H1 (cell line): ENCODE measurements at regions not wholly inside any gene's neighbourhood (a gene's known extent, or its start where the extent isn't known, plus 50 kb on each side); places are given as distances from the start of the nearest gene placed in this dataset.

ENCODE experiments used
- CTCF ChIA-PET: fragments of 300-600 bp; sonication (Branson Sonifier 250); formaldehyde crosslinking; loops from one replicate; lab custom pipeline; 2021; ENCODE audit not compliant: partially characterized antibody; lab: Charles Lee
- POLR2A ChIA-PET: fragments of 300-600 bp; sonication (Branson Sonifier 250); formaldehyde crosslinking; loops from one replicate; lab custom pipeline; 2021; ENCODE audit warnings: inconsistent platforms; ENCODE audit not compliant: partially characterized antibody; lab: Charles Lee
- DNase-seq, 2 experiments: peaks; one replicate each; pipeline versions ENCODE4 v3.0.0 to v3.0.0-alpha.2; 2010 to 2022; ENCODE audit warnings: low spot score in 2 of 2, low read depth in 1 of 2, mixed read lengths in 1 of 2
- FAIRE-seq: peaks from 2 replicates; lab custom pipeline; 2011; peaks lifted over from hg19 to GRCh38; lab: Jason Lieb, UNC
- H2AFZ ChIP-seq: 2 replicates; pipeline ENCODE4 v1.8.1; 2012; ENCODE audit warnings: low read length, inconsistent platforms
- H2AK5ac ChIP-seq: 2 replicates; pipeline ENCODE4 v1.6.1; 2013; ENCODE audit warnings: low read depth, low read length
- H2BK120ac ChIP-seq: replicated peaks from 2 replicates; pipeline ENCODE3; 2013; ENCODE audit warnings: low read depth, low read length, inconsistent platforms
- H2BK12ac ChIP-seq: 2 replicates; pipeline ENCODE4 v1.6.1; 2013; ENCODE audit warnings: low read depth, low read length
- H2BK15ac ChIP-seq: 2 replicates; pipeline ENCODE4 v1.6.1; 2013; ENCODE audit warnings: low read length
- H2BK20ac ChIP-seq: 2 replicates; pipeline ENCODE4 v1.6.1; 2013; ENCODE audit warnings: low read length
- H2BK5ac ChIP-seq: 2 replicates; pipeline ENCODE4 v1.6.1; 2013; ENCODE audit warnings: low read depth, low read length
- H3K14ac ChIP-seq: 2 replicates; pipeline ENCODE4 v1.6.1; 2013; ENCODE audit warnings: inconsistent platforms; ENCODE audit not compliant: insufficient read length
- H3K18ac ChIP-seq: 2 replicates; pipeline ENCODE4 v1.6.1; 2013; ENCODE audit warnings: low read length; ENCODE audit errors: extremely low read depth
- H3K23ac ChIP-seq: 2 replicates; pipeline ENCODE4 v1.6.1; 2013; ENCODE audit warnings: inconsistent platforms; ENCODE audit not compliant: insufficient read length
- H3K23me2 ChIP-seq: 2 replicates; pipeline ENCODE4 v1.6.1; 2013; ENCODE audit warnings: low read depth, low read length
- H3K27ac ChIP-seq: 2 replicates; pipeline ENCODE4 v1.6.1; 2011; ENCODE audit warnings: low read depth, low read length, inconsistent platforms
- H3K27me3 ChIP-seq, 4 experiments: replicated peaks in 1 of 4; 1 replicate in 1 of 4; 2 replicates in 3 of 4; pipeline versions ENCODE4 v1.6.1 to v1.8.1; 2011 to 2013; ENCODE audit warnings: low read length in 3 of 4, mild to moderate bottlenecking in 3 of 4, inconsistent platforms in 2 of 4, mixed read lengths in 2 of 4, moderate library complexity in 1 of 4; ENCODE audit not compliant: control insufficient read depth in 3 of 4, insufficient read depth in 3 of 4; ENCODE audit errors: extremely low read depth in 1 of 4
- H3K36me3 ChIP-seq, 4 experiments: 2 replicates each; pipeline versions ENCODE4 v1.6.1 to v1.8.1; 2011 to 2013; ENCODE audit warnings: mild to moderate bottlenecking in 4 of 4, low read length in 3 of 4, moderate library complexity in 2 of 4, control low read depth in 1 of 4, inconsistent platforms in 1 of 4; ENCODE audit not compliant: insufficient read depth in 4 of 4, control insufficient read depth in 2 of 4
- H3K4ac ChIP-seq: replicated peaks from 2 replicates; pipeline ENCODE3; 2013; ENCODE audit warnings: low read length, low read depth, mixed read lengths, inconsistent platforms; ENCODE audit not compliant: insufficient read length
- H3K4me1 ChIP-seq, 4 experiments: replicated peaks in 1 of 4; 1 replicate in 1 of 4; 2 replicates in 3 of 4; pipeline versions ENCODE4 v1.6.1 to v1.8.1; 2011 to 2013; ENCODE audit warnings: low read length in 3 of 4, inconsistent platforms in 2 of 4, mixed read lengths in 1 of 4; ENCODE audit not compliant: insufficient read depth in 4 of 4, control insufficient read depth in 3 of 4
- H3K4me2 ChIP-seq, 2 experiments: 2 replicates each; pipeline versions ENCODE4 v1.6.1 to v1.8.1; 2011 to 2013; ENCODE audit warnings: low read depth in 2 of 2, low read length in 2 of 2, control low read depth in 1 of 2, inconsistent platforms in 1 of 2, mild to moderate bottlenecking in 1 of 2; ENCODE audit not compliant: insufficient read depth in 1 of 2
- H3K4me3 ChIP-seq, 4 experiments: fragments of 200-600, 300-600 bp in 1 of 4; sonication (generic), shearing (Covaris generic), sonication (Bioruptor Twin) in 1 of 4; 2 replicates each; pipeline versions ENCODE4 v1.5.1 to v1.8.1; 2011 to 2016; ENCODE audit warnings: low read length in 4 of 4, low read depth in 3 of 4, control low read depth in 2 of 4, inconsistent platforms in 2 of 4, mild to moderate bottlenecking in 2 of 4, mixed read lengths in 1 of 4, moderate library complexity in 1 of 4; ENCODE audit not compliant: insufficient read depth in 2 of 4; ENCODE audit errors: extremely low read depth in 1 of 4
- H3K56ac ChIP-seq: replicated peaks from 2 replicates; pipeline ENCODE3; 2013; ENCODE audit warnings: low read depth, mild to moderate bottlenecking, mixed read lengths, low read length, inconsistent platforms; ENCODE audit not compliant: insufficient read length
- H3K79me1 ChIP-seq: 2 replicates; pipeline ENCODE4 v1.6.1; 2013; ENCODE audit warnings: low read depth, low read length, control low read depth
- H3K79me2 ChIP-seq, 2 experiments: 2 replicates each; pipeline versions ENCODE4 v1.6.1 to v1.8.1; 2012 to 2013; ENCODE audit warnings: low read length in 2 of 2, mild to moderate bottlenecking in 2 of 2, inconsistent platforms in 1 of 2; ENCODE audit not compliant: insufficient read depth in 2 of 2, control insufficient read depth in 1 of 2
- H3K9ac ChIP-seq, 4 experiments: replicated peaks in 1 of 4; 1 replicate in 1 of 4; 2 replicates in 3 of 4; pipeline versions ENCODE4 v1.6.1 to v1.8.1; 2011 to 2013; ENCODE audit warnings: low read depth in 3 of 4, low read length in 3 of 4, control low read depth in 2 of 4, mild to moderate bottlenecking in 2 of 4, moderate library complexity in 2 of 4, inconsistent platforms in 1 of 4; ENCODE audit errors: extremely low read depth in 1 of 4
- H3K9me3 ChIP-seq, 2 experiments: 2 replicates each; pipeline versions ENCODE4 v1.6.1 to v1.8.1; 2012 to 2013; ENCODE audit warnings: mild to moderate bottlenecking in 2 of 2, moderate library complexity in 2 of 2, control low read depth in 1 of 2, inconsistent platforms in 1 of 2, low read depth in 1 of 2, low read length in 1 of 2, mixed read lengths in 1 of 2; ENCODE audit not compliant: insufficient read depth in 2 of 2
- H4K20me1 ChIP-seq, 2 experiments: replicated peaks in 1 of 2; 2 replicates each; pipeline versions ENCODE3 to v1.8.1; 2011 to 2013; ENCODE audit warnings: inconsistent platforms in 2 of 2, low read length in 2 of 2, mild to moderate bottlenecking in 1 of 2; ENCODE audit not compliant: insufficient read depth in 2 of 2, control insufficient read depth in 1 of 2
- H4K5ac ChIP-seq: 2 replicates; pipeline ENCODE4 v1.6.1; 2013; ENCODE audit warnings: low read length, low read depth, mixed read lengths, inconsistent platforms; ENCODE audit not compliant: insufficient read length
- H4K8ac ChIP-seq: 2 replicates; pipeline ENCODE4 v1.8.0; 2013; ENCODE audit warnings: mild to moderate bottlenecking, moderate library complexity, low read length, inconsistent platforms; ENCODE audit not compliant: insufficient read depth; ENCODE audit errors: extremely low read depth
- H4K91ac ChIP-seq: replicated peaks from 2 replicates; pipeline ENCODE3; 2013; ENCODE audit warnings: low read length, mixed read lengths, inconsistent platforms; ENCODE audit not compliant: insufficient read length
- ASH2L ChIP-seq: fragments of 200-600, 300-600 bp; sonication (generic); IDR thresholded peaks from one replicate; pipeline ENCODE4 v1.7.1; 2017; ENCODE audit warnings: low read length
- CTCF ChIP-seq, 3 experiments: IDR thresholded peaks; 1 replicate in 2 of 3; 2 replicates in 1 of 3; pipeline versions ENCODE4 v1.5.1 to v1.6.1; 2011; ENCODE audit warnings: low read length in 3 of 3, mild to moderate bottlenecking in 3 of 3, inconsistent platforms in 2 of 3, low read depth in 1 of 3, moderate library complexity in 1 of 3; ENCODE audit not compliant: insufficient read depth in 1 of 3; ENCODE audit errors: control extremely low read depth in 1 of 3
- EP300 ChIP-seq, 2 experiments: IDR thresholded peaks; 1 replicate in 1 of 2; 2 replicates in 1 of 2; pipeline ENCODE4 v1.6.1; 2011 to 2012; ENCODE audit warnings: low read depth in 2 of 2, low read length in 2 of 2, mild to moderate bottlenecking in 2 of 2, borderline replicate concordance in 1 of 2, inconsistent platforms in 1 of 2, moderate library complexity in 1 of 2
- GTF2F1 ChIP-seq: IDR thresholded peaks from 2 replicates; pipeline ENCODE4 v1.6.1; 2012; ENCODE audit warnings: low read depth, low read length, improper control_type of control experiment, borderline replicate concordance
- KDM1A ChIP-seq: fragments of 200-600, 300-600 bp; sonication (generic); IDR thresholded peaks from 2 replicates; pipeline ENCODE4 v1.7.1; 2016; ENCODE audit warnings: mild to moderate bottlenecking, low read length, borderline replicate concordance
- KDM5A ChIP-seq: fragments of 200-600 bp; IDR thresholded peaks from 2 replicates; pipeline ENCODE4 v1.7.1; 2012; ENCODE audit warnings: mild to moderate bottlenecking, low read length, inconsistent platforms, mixed read lengths
- NANOG ChIP-seq: IDR thresholded peaks from 2 replicates; pipeline ENCODE4 v1.6.1; 2011; ENCODE audit warnings: low read length, low read depth, mild to moderate bottlenecking, inconsistent platforms; ENCODE audit not compliant: insufficient read depth, poor library complexity, severe bottlenecking
- POU5F1 ChIP-seq: IDR thresholded peaks from 2 replicates; pipeline ENCODE4 v1.6.1; 2011; ENCODE audit warnings: low read depth, mild to moderate bottlenecking, low read length, moderate library complexity
- WGBS, 2 experiments: shearing (Covaris generic) in 1 of 2; methylation state at CpG; one replicate each; pipeline versions ENCODE4 v1.1.6 to v1.1.7; 2013 to 2015; ENCODE audit warnings: low lambda C conversion rate in 2 of 2, mixed read lengths in 2 of 2, inconsistent platforms in 1 of 2, low coverage in 1 of 2, missing lambda C conversion rate in 1 of 2; ENCODE audit not compliant: insufficient replicate concordance in 2 of 2, insufficient coverage in 1 of 2, insufficient read length in 1 of 2; ENCODE audit errors: extremely low coverage in 1 of 2, missing lambda C conversion rate in 1 of 2; 5-methylcytosine and 5-hydroxymethylcytosine counted together

- Histone ChIP-seq H2BK120ac (peak overlapping the region; percentile 2), H2BK20ac (peak overlapping the region; percentile 55; the same call in 1 of the 2 replicates), H3K9ac (no peak overlapping the region), H2BK15ac (peak overlapping the region; percentile 53; the same call in 1 of the 2 replicates), H3K4ac (no peak overlapping the region), H3K18ac (peak overlapping the region; percentile 53), H3K23me2 (peaks cover 9% of the 10 kb centered on the region), H3K79me1 (no peaks in the 10 kb centered on the region), H2AK5ac (no peak overlapping the region), H3K4me2 (peak overlapping the region; percentile 25 to 37; a peak in 2 of 4 replicates), H3K36me3 (no peaks in the 10 kb centered on the region), H3K4me1 (peaks cover 16 to 42% (median 27%) of the 10 kb centered on the region in 4 experiments), H2BK12ac (peak overlapping the region; percentile 52; the same call in 1 of the 2 replicates), H4K8ac (peak overlapping the region; percentile 72; the same call in 1 of the 2 replicates), H2AFZ (no peak overlapping the region), H4K91ac (peak overlapping the region; percentile 13), H3K23ac (no peak overlapping the region), H4K20me1 (no peaks in the 10 kb centered on the region), H2BK5ac (peak overlapping the region; percentile 86; the same call in 1 of the 2 replicates), H3K9me3 (no peaks in the 10 kb centered on the region), H3K4me3 (no peak overlapping the region), H3K56ac (no peak overlapping the region), H3K14ac (no peak overlapping the region), H4K5ac (peak overlapping the region; percentile 20), H3K27ac (peak overlapping the region; percentile 23; the same call in 1 of the 2 replicates), H3K27me3 (no peaks in the 10 kb centered on the region; a peak in 2 of 7 replicates), H3K79me2 (no peaks in the 10 kb centered on the region)
- DNase-seq, result no peak
- ChIA-PET CTCF (interaction anchor here (0.7 to 34.2 kb wide), 10 partner anchors 11 to 149 kb away, joined by 3 to 1347 read pairs (median 3); no protein-coding TSS in a partner anchor), POLR2A (no interaction called here)
- peak; percentile 32 for FAIRE-seq
- 61% methylated on average over 11 of the region's 11 CpGs; no CpG with 5 or more reads in 1 of the 2 experiments for WGBS, 2 experiments
- no peak for TF ChIP-seq EP300 (IDR thresholded peaks at IDR 0.05; ENCODE audit: borderline replicate concordance in 1 of 2, low read depth in 2 of 2, low read length in 2 of 2)
- peak; percentile 62 for TF ChIP-seq NANOG
- no peak for TF ChIP-seq KDM5A
- TF ChIP-seq KDM1A, result peak; percentile 61; the same call in 1 of the 2 replicates
- peak; percentile 22 for TF ChIP-seq ASH2L
- no peak for TF ChIP-seq GTF2F1
- TF ChIP-seq POU5F1, result no peak
- TF ChIP-seq CTCF (IDR thresholded peaks at IDR 0.05; ENCODE audit: control extremely low read depth in 1 of 3, insufficient read depth in 1 of 3, low read depth in 1 of 3, low read length in 3 of 3), result no peak
Observed at GRCh38 chr11:45085646-45086501, 60.6 kb upstream of the PRDM11 start.
